GM12864 (cell line): ENCODE measurements at regions not wholly inside any gene's neighbourhood (a gene's known extent, or its start where the extent isn't known, plus 50 kb on each side); places are given as distances from the start of the nearest gene placed in this dataset.

ENCODE experiments used
- DNase-seq: peaks from one replicate; pipeline ENCODE4 v3.0.0-alpha.2; 2011; ENCODE audit warnings: low read depth
- H3K4me3 ChIP-seq: 2 replicates; pipeline ENCODE4 v1.5.1; 2011; ENCODE audit warnings: mild to moderate bottlenecking, low read depth, low read length, control low read depth
- TF ChIP-seq, protein P1 (sequence below): IDR thresholded peaks from 2 replicates; pipeline ENCODE4 v1.5.1; 2011; ENCODE audit warnings: low read depth, mild to moderate bottlenecking, moderate library complexity, low read length, control low read depth, inconsistent platforms; ENCODE audit errors: missing control alignments

DNA sequence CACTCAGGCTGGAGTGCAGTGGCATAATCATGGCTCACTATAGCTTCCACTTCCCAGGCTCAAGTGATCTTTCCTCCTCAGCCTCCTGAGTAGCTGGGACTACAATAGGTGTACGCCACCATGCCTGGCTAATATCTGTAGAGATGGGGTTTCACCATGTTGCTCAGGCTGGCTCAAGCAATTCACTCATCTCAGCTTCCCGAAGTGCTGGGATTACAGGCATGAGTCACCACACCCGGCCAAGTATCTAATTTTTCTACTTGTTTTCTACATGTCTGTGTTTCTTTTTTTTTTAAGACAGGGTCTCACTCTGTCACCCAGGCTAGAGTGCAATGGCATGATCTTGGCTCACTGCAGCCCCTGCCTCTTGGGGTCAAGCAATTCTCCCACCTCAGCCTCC is 119.7 kb upstream of the MED13L start:
- no peak for DNase-seq
- H3K4me3 ChIP-seq: no peak overlapping the region
- TF ChIP-seq, protein P1, sequence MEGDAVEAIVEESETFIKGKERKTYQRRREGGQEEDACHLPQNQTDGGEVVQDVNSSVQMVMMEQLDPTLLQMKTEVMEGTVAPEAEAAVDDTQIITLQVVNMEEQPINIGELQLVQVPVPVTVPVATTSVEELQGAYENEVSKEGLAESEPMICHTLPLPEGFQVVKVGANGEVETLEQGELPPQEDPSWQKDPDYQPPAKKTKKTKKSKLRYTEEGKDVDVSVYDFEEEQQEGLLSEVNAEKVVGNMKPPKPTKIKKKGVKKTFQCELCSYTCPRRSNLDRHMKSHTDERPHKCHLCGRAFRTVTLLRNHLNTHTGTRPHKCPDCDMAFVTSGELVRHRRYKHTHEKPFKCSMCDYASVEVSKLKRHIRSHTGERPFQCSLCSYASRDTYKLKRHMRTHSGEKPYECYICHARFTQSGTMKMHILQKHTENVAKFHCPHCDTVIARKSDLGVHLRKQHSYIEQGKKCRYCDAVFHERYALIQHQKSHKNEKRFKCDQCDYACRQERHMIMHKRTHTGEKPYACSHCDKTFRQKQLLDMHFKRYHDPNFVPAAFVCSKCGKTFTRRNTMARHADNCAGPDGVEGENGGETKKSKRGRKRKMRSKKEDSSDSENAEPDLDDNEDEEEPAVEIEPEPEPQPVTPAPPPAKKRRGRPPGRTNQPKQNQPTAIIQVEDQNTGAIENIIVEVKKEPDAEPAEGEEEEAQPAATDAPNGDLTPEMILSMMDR: no peak

DNA sequence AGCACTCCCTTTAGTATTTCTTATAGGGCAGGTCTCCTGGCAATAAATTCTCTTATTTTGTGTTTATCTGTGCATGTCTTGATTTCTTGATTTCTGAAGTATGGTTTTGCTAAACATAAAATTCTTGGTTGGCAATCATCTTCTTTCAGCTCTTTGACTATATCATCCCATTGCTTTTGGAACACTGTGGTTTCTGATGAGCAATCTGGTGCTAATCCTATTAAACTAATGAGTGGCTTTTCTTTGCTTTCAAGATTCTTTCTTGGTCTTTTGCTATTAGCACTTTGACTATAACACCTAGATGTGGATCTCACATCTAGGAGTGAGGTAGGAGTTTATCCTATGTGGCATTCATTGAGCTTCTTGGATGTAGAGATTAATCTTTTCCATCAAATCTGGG is 120.7 kb upstream of the MED13L start:
- DNase-seq: no peak
- TF ChIP-seq, protein P1: no peak
- no peak overlapping the region for H3K4me3 ChIP-seq

DNA sequence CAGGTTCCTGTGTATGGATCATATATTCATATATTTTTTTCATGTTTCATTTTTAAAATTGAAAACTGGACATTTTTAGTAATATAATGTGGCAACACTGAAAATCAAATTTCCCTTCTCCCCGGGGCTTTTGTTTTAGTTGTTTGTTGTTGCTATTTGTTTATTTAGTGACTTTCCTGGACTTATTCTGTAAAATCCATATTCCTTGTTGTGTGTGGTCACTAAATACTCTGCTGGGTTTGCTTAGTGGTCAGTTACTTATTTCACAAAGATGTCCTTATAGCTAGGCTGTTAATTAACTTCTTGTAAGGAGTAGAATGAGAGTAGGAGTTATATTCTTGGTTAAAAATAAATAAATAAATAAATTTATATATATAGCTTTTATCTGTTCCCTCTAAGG is 121.6 kb upstream of the MED13L start:
- DNase-seq: no peak
- TF ChIP-seq, protein P1: no peak

DNA sequence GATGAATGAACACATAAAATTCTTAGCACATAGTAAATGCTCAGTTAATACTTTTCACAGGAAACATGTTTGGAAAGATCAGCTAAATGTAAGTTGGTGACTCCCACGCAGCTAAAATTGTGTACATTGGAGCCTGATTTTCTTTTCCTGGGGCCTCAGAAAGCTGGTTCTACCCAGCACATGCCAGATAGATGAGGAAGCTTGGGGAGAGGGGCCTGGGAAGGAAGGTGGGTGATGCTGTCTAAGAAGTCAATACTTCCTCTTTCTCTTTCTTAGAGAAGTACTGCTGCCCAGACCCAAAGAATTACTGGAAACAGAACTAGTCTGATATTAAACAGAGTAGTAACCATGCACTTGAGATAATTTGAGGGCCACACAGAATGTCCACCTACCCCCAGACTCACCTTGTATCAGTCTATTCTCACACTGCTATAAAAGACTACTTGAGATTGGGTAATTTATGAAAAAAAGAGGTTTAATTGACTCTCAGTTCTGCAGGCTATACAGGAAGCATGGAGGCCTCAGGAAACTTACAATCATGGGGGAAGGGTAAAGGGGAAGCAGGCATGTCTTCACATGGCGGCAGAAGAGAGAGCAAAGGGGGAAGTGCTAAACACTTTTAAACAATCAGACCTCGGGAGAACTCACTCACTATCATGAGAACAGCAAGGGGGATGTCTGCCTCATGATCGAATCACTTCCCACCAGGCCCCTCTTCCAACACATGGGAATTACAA is 123.3 kb upstream of the MED13L start:
- no peak overlapping the region for H3K4me3 ChIP-seq
- DNase-seq: no peak
- TF ChIP-seq, protein P1: no peak

More for the DNA sequence above, 121.6 kb upstream of the MED13L start:
- H3K4me3 ChIP-seq: no peak overlapping the region

DNA sequence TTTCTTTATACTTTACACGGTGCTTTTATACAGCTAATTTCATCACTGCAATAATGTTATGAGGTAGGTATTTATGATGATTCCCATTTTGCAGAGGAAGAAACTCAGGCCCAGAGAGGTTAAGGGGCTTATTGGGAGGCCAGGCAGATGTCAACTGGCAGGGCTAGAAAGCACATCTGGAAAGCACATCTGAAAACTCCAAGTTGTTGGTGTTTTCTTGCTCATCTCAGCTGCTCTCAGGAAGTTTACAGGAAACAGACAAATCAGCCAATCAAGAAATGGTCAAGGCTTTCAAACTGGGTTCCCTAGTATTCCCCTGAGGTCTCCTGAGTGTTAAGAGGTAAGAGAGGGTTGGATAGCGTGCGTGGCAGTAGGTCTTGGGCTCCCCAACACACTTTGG is 124.1 kb upstream of the MED13L start:
- no peak for DNase-seq
- H3K4me3 ChIP-seq: no peak overlapping the region
- TF ChIP-seq, protein P1: no peak

DNA sequence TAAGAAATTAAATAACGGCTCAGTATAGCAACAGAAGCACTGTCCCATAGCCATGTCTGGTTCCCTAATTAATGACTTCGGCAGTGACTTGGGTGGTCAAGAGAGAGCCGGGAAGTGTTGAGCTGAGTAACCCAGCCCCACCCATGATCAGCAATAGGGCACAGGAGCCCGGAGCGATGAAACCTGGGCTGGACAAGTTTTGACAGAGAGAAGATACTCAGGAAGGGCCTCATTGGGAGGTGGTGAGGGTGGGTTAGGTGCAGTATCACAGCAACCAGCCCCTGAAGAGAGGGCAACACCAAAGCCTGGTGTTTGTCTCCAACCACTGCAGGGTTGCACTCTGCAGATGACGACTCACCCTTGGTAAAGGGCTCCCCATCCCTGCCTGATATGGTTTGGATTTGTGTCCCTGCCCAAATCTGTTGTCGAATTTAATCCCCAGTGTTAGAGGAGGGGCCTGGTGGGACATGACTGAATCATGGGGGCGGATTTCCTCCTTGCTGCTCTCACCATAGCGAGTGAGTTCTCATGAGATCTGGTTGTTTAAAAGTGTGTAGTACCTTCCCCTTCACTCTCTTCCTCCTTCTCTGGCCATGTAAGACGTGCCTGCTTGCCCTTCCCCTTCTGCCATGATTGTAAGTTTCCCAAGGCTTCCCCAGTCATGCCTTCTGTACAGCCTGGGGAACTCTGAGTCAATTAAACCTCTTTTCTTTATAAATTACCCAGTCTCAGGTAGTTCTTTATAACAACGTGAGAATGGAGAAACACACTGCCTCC is 124.9 kb upstream of the MED13L start:
- no peak overlapping the region for H3K4me3 ChIP-seq
- TF ChIP-seq, protein P1: no peak
- no peak for DNase-seq
